Mucosa of descending colon (tissue), 3 donors: ENCODE measurements at regions not wholly inside any gene's neighbourhood (a gene's known extent, or its start where the extent isn't known, plus 50 kb on each side); places are given as distances from the start of the nearest gene placed in this dataset.
"Not testable (repeated sequence)": the region's sequence is repeated elsewhere in the genome, so short reads cannot be mapped to it uniquely, and the experiment has no call there.

Source experiments
- ATAC-seq: fragments of 200-7000 bp; cut with Tn5 transposase; one replicate; pipeline ENCODE4 v1.9.1; 2020; ENCODE audit warnings: mild to moderate bottlenecking, moderate library complexity
- DNase-seq, 3 donors: peaks; one replicate each; pipeline ENCODE4 v3.0.0-alpha.2; 2020
- H3K36me3 ChIP-seq: fragments of 200-600 bp; one replicate; pipeline ENCODE4 v1.8.0; 2021; ENCODE audit warnings: low read depth, mild to moderate bottlenecking
- H3K4me1 ChIP-seq: fragments of 200-600 bp; one replicate; pipeline ENCODE4 v1.8.0; 2021; ENCODE audit warnings: low read depth, mild to moderate bottlenecking
- H3K4me3 ChIP-seq: fragments of 200-600 bp; one replicate; pipeline ENCODE4 v1.8.0; 2021; ENCODE audit warnings: mild to moderate bottlenecking
- H3K9me3 ChIP-seq: fragments of 200-600 bp; one replicate; pipeline ENCODE4 v1.8.0; 2021; ENCODE audit warnings: mild to moderate bottlenecking
- intact Hi-C, 2 donors: fragments of 100-400 bp; cut with DNase I in 1 of 2; cut with micrococcal nuclease in 1 of 2; formaldehyde crosslinking; loops; one replicate each; pipeline versions ENCODE4 v1.11.0 to v1.11.1; 2022; cut with DNase I, micrococcal nuclease
- TF ChIP-seq, protein P1 (sequence below): fragments of 200-600 bp; IDR thresholded peaks from one replicate; pipeline ENCODE4 v1.8.0; 2022; ENCODE audit warnings: antibody characterized with exemption, mild to moderate bottlenecking
- donor health status: DM: no; HTN: no; CAD: no; lungs with moderate emphysema.
- donor health status: DM: no; HTN: no; CAD: no.
- donor health status: DM: no; HTN: yes; CAD: no.

DNA sequence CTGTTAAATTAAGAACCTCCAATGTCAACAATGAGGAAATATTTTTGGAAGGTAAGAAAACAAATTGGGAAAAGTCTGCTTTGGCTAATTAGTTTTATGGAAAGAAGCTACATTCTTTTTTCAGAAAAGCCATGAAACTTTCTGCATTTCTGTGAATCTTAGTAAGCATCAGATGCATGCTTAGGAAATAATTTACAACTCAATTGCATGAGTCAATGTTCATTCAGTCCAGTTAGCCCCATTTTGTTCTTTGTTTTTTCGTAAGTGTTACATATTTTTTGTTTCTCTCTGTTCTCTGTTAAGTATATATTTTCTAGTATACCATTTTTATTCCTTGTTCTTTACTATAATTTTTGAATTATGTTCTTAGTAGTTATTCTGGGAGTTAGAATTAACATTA lies 195.2 kb upstream of the KIF2B start:
- intact Hi-C loops, result no loop called here

DNA sequence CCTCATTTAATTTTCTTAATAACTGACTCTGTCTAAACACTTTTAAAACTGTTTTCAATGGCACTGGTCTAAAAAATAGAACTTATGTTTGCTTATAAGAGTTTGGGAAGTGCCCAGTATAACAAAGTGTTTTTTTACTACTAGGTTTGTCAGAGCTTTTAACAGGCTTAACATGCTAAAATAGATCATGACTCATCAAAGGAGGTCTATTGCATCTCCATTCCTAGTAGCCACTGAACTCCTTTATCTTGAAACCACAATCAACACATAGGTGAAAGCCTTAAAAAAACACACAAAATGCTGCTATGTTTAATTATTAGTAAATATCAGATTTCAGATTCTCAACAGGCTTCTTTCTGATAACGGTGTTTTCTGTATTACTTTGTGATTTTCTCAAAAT lies 196.4 kb upstream of the KIF2B start:
- no peak for DNase-seq
- Histone ChIP-seq H3K36me3 (no peaks in the 10 kb centered on the region), H3K4me1 (no peaks in the 10 kb centered on the region), H3K9me3 (peaks cover 10% of the 10 kb centered on the region), H3K4me3 (no peak overlapping the region)
- ATAC-seq, result no peak
- intact Hi-C loops, result no loop called here
- TF ChIP-seq, protein P1, sequence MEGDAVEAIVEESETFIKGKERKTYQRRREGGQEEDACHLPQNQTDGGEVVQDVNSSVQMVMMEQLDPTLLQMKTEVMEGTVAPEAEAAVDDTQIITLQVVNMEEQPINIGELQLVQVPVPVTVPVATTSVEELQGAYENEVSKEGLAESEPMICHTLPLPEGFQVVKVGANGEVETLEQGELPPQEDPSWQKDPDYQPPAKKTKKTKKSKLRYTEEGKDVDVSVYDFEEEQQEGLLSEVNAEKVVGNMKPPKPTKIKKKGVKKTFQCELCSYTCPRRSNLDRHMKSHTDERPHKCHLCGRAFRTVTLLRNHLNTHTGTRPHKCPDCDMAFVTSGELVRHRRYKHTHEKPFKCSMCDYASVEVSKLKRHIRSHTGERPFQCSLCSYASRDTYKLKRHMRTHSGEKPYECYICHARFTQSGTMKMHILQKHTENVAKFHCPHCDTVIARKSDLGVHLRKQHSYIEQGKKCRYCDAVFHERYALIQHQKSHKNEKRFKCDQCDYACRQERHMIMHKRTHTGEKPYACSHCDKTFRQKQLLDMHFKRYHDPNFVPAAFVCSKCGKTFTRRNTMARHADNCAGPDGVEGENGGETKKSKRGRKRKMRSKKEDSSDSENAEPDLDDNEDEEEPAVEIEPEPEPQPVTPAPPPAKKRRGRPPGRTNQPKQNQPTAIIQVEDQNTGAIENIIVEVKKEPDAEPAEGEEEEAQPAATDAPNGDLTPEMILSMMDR, result no peak

More for the DNA sequence above, 195.2 kb upstream of the KIF2B start:
- Histone ChIP-seq H3K9me3 (peaks cover 6% of the 10 kb centered on the region), H3K4me3 (no peak overlapping the region), H3K4me1 (no peaks in the 10 kb centered on the region), H3K36me3 (no peaks in the 10 kb centered on the region)
- TF ChIP-seq, protein P1, result no peak
- DNase-seq, result no peak
- no peak for ATAC-seq

DNA sequence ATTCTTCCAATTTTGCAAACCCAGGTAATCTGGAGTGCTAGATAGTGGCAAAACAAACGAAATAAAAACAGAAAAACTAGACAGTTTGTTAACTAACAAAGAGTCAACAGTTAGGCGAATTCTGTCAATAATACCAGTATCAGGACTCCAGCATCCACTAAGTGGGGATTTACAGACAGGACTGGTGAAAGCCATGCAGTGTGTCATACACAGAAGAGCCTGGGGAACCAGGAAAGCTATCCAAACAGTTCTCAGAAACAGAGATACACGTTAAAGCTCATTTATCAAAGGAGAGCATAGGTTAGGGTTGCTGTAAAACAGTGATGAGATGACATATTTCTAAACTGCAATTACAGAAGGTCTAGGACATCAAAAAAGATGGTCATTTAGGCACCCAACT lies 203.7 kb upstream of the KIF2B start:
- H3K9me3 ChIP-seq, result peaks cover 30% of the 10 kb centered on the region
- intact Hi-C loops, result no loop called here
- H3K4me3 ChIP-seq, result no peak overlapping the region
- TF ChIP-seq, protein P1, result no peak
- ATAC-seq (no peak), DNase-seq (no peak)
- H3K36me3 ChIP-seq, result no peaks in the 10 kb centered on the region
- H3K4me1 ChIP-seq, result no peaks in the 10 kb centered on the region

DNA sequence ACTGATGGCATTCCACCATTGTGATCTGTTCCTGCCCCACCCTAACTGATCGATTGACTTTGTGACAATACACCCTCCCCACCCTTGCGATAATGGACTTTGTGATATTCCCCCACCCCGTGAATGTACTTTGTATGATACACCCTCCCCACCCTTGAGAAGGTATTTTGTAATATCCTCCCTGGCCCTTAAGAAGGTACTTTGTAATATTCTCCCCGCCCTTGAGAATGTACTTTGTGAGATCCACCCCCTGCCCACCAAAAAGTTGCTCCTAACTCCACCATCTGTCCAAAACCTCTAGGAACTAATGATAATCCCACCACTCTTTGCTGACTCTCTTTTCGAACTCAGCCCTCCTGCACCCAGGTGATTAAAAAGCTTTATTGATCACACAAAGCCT lies 214.5 kb upstream of the KIF2B start:
- peaks cover 18% of the 10 kb centered on the region for H3K9me3 ChIP-seq
- H3K36me3 ChIP-seq, H3K4me1 ChIP-seq, H3K4me3 ChIP-seq, intact Hi-C loops, ATAC-seq, DNase-seq: not testable (repeated sequence)

DNA sequence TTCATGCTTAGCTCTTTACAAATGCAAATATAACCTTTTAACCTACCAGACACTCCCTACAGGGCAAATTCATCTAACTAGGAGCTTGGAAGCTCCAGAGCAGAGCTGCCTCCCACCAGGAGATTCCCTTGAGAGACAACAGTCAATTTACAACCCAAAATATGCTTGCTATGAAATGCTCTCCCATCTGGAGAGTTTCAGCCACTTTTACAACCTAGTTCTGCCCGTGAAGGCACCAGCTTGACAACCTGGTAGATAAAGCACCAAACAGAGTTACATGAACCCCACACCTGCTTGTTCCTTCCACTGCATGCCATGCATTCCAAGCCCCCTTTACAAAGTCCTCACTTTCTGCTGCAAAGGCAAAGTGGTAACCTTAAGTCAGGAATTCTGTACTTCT lies 215.3 kb upstream of the KIF2B start:
- DNase-seq, result no peak
- H3K4me1 ChIP-seq, result no peaks in the 10 kb centered on the region
- TF ChIP-seq, protein P1, result no peak
- H3K4me3 ChIP-seq, result no peak overlapping the region
- H3K9me3 ChIP-seq, result peaks cover 20% of the 10 kb centered on the region
- H3K36me3 ChIP-seq, result no peaks in the 10 kb centered on the region
- no peak for ATAC-seq
- intact Hi-C loops, result no loop called here

DNA sequence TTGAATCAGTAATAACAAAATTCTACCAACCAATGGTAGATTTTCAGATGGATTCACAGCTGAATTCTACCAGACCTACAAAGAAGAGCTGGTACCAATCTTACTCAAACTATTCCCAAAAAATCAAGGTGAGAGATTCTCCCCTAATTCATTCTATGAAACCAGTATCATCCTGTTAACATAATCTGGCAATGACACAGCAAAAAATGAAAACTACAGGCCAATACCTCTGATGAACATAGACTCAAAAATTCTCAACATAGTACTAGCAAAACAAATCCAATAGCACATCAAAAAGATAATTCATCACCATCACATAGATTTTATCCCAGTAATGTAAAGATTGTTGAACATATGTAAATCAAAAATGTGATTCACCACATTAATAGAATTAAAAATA lies 234.4 kb upstream of the KIF2B start:
- H3K4me1 ChIP-seq, result no peaks in the 10 kb centered on the region
- ATAC-seq, result no peak
- DNase-seq, result no peak
- peaks cover 18% of the 10 kb centered on the region for H3K9me3 ChIP-seq
- no peaks in the 10 kb centered on the region for H3K36me3 ChIP-seq
- H3K4me3 ChIP-seq, result no peak overlapping the region
- intact Hi-C loops, result no loop called here
- TF ChIP-seq, protein P1, result no peak
